NCI-H2196 treated with DMSO at 0.1 percent for 48 hours (cell line): ENCODE measurements at regions not wholly inside any gene's neighbourhood (a gene's known extent, or its start where the extent isn't known, plus 50 kb on each side); places are given as distances from the start of the nearest gene placed in this dataset.
A peak's percentile ranks its signal among the peaks of the same experiment; 100 is the strongest.

Experiments used
- DNase-seq: peaks from one replicate; lab custom pipeline; 2025; ENCODE audit not compliant: unreplicated experiment; lab: John Stamatoyannopoulos, UW

DNA sequence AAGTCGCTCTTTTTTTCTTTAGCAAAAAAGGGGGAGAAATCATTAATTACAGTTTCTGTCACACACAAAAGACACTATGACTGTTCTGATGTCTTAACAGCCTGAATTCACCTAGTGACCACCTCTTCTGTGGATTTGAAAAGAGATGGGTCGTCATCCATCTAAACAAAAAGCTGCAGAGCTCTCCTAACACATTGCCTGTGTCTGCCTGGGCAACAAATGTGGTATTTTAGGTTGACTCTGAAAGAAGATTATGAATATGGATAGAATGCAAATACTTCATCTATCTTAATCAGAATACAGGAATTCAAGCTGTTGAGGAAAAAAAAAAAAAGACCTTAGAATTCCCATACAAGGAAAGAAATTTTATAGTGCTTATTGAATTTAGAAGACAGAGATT, 304.4 kb upstream of the ADGRL2 start:
- no peak for DNase-seq

DNA sequence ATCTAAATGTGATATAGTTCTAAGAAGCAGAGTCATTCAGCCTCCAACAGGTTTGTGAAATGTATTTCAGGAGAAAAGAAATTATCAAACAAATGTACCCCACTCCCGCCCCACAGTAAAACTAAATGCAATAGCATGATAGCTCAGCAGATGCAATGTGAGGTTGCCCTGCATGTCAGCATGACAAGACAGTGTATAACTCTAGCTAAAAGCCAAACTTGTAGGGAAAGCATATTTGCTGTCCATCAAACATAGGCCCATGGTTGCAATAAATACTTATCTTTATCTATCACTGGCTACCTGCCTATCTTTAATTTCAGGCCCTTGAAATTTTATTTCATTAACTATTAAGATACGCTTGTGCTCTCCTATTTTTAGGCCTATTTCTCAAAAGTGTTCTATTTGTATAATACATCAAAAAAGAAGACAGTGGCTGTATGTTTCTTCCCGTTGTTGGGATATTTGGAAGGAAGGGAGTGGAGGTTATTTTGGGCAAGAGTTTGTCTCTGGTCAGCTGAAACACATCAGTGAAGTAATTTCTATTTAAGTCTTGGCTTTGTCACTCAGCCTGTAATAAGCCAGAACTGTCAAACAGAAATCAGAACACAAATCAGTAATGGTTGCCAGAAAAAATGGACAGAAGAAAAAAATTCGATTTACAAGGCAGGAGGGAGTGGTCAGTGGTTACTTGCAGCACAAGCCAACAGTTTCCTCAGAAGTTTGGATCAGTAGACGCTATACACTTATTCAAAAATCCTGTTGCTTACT, 307.4 kb upstream of the ADGRL2 start:
- no peak for DNase-seq

- DNase-seq: no peak
Measured at GRCh38 chr1:81492628-81493027, 308.1 kb upstream of the ADGRL2 start.

GRCh38 chr1:81490614-81491013, 310.1 kb upstream of the ADGRL2 start:
- DNase-seq: no peak

GRCh38 chr1:81489372-81489934, 311.3 kb upstream of the ADGRL2 start:
- DNase-seq: no peak

- no peak for DNase-seq
Measured at GRCh38 chr1:81484284-81484683, 316.4 kb upstream of the ADGRL2 start.

DNA sequence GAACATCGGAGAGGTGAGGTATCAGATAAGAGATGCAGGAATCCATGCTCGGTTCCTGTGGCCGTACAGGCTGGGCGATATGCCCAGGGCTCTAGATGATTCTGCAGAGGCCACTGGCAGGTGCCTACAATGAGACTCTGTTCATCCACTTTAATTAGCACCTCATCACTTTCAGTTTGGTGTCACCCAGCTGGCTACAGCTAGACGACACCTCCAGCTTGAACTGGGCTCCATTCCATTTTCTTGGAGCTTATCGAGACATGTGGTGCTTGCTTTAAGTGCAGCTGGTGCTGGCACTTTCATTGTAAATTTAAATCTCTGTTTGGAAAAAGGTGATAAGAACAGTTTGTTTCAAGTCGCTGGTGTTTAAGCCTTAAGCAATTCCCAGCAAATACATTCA, 322.5 kb upstream of the ADGRL2 start:
- DNase-seq: peak; percentile 71

DNA sequence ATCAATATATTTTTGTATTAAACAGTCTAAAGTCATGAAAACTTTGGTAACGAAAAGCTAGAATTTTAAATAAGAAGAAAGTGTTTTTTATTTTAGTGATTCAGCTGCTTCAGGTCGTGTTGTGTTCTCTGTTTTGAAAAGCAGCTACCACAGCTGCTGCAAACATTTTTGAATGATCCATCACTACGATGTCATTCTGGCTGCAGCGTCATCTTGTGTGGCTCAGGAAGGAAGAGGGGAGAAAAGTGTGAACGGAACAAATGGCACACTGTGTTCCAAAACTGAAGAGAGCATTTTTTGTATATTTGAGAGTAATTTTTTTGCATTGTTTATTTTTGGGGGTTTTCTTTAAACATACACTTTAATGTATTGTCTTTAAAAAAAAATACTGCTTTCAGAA, 323.0 kb upstream of the ADGRL2 start:
- DNase-seq: no peak

GRCh38 chr1:81472387-81472786, 328.3 kb upstream of the ADGRL2 start:
- DNase-seq: no peak

DNA sequence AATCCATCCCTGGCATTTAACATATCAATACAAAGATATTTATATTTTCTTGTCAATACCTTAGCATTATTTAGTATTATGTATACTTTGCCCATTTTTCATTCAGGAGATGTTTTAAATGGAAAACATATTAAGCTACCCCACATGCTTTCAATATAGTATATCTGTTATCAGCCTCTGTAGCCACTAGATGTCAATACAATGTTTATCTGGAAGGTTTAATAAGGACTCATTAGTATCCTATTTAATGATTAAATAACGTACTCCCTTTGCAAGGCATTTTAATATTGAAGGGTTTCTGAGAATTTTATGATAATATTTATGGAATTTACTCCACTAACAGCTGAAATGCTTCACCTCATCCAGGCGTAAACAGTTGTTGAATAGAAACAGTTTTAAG, 329.5 kb upstream of the ADGRL2 start:
- DNase-seq: no peak

DNA sequence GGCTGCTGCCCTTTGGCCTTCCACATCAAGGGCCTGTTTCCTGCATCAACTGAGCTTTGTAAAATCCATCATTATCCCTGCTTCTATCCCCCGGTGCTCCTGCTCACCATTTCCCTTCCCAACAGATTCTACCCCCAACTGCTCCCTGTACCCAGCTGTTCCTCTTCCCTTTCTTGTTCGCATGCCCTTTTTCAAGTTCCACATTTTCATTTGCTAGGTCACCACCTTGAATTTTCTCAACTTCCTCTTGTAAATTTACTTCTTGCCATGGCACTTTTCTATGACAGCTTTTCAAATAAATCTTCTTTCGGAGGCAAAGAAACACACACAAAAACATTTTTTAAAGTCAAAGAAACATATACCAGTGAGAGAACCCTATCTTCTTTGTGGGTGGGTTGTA, 330.5 kb upstream of the ADGRL2 start:
- DNase-seq: no peak

DNA sequence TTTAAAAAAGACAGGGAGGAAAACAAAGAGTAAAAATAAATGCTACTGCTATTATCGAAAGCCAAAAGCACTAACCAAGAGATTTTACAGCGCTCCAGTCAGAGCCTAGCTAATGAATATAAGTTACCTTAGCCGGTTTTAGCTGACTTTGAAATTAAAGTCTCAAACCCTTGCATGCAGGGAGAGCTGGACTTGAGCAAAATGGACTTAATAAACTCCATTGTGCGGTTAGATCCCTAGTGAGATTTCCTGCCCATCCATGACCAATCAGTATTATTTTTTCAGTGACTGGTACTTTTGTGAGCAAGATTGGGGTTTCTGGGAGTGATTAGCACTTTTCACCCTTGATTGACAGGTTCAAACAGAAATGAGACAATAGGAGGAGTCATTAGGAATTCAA, 333.4 kb upstream of the ADGRL2 start:
- DNase-seq: no peak

DNA sequence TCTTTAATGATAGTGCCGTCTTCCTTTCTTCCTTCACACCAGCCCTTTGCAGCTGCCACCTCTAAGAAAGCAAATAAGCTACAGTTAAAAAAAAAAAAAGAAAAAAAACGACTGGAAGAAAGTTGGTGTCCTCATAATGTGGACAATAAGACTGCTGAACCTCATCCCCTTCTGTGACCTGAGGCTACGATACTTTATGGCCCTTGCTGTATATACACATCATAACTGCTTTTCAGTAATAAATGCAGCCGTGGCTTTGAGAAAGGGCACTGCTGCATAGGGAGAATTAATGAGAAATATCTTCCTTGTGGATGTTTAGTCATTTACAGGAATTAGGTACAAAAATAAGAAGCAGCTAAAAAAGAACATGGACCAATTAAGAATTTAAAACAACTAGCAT, 333.8 kb upstream of the ADGRL2 start:
- no peak for DNase-seq

DNA sequence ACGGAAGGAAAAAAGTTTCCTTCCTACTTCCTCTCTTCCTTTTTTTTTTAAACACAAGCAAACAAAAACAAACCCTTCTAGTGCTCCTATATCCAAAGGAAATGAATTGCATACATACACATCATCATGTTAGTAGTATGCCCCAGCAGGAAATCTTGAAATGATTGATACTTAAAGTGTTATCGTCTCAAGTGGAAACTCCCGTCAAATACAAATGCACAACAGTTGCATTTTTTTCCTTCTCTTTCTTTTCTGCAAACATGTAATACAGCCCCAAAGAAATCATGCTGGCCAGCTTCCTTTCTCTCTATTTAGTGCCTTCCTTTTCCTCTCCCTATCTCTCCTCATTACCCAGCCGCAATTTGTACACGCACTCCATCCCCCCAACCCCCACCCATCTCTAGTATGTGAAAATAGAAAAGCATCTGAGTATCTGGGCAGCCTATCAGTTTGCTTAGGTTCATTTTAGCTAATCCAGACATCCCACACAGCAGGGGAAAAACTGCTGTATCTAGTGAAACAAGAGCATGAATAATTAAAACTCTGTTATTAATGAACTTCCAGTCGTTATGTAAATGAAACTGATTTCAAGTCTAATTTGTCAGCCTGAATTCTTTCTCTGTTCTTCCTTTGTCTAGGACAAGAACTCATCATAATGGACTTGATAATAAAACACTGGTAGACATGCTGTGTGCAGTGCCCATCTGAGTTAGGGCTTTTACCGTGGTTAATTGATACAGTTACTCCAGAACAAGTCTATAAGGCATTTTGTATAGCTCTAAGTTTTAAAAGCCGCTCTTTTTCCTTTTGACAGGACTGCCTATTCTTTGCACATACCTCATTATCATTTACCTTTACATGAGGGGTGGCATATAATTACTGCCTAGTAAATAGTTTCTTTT, 336.5 kb upstream of the ADGRL2 start:
- no peak for DNase-seq

- no peak for DNase-seq
Measured at GRCh38 chr1:81459043-81459442, 341.7 kb upstream of the ADGRL2 start.

GRCh38 chr1:81458186-81458585, 342.5 kb upstream of the ADGRL2 start:
- no peak for DNase-seq

GRCh38 chr1:81455481-81455880, 345.3 kb upstream of the ADGRL2 start:
- DNase-seq: no peak

GRCh38 chr1:81453971-81454370, 346.8 kb upstream of the ADGRL2 start:
- no peak for DNase-seq

- no peak for DNase-seq
Measured at GRCh38 chr1:81453367-81453703, 347.4 kb upstream of the ADGRL2 start.

DNA sequence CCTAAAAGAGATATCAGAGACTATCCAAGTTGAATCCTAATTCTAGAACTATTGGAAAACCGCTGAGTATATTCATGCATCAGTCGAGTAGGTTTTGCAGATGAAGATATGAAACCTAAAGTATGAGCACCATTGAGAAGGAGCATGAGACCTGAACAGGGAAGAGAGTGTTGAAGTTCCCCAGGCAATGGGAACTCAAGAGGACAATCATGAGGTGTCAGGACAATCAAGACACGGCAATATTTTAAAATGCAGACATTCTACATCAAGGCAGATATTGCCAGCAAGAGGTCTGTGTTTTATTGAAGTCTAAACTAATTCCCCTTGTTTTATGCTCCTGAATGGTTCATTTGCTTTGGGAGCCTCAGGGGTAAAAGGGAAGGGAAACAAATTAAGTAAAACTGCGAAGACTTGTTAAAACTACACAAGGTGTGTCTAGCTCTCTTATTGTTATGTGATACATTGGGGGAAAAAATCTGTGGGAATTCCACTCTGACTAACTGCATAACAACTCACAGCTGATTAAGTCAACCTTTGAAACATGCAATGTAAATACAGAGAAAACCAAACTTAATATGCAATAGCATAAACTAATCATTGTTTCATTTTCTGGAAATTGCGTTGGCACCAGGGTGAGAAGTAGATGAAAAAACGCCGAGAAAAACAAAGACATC, 347.9 kb upstream of the ADGRL2 start:
- DNase-seq: no peak

- no peak for DNase-seq
Measured at GRCh38 chr1:81449786-81450185, 350.9 kb upstream of the ADGRL2 start.
